Peyer's patch (tissue), 4 donors: ENCODE measurements at regions not wholly inside any gene's neighbourhood (a gene's known extent, or its start where the extent isn't known, plus 50 kb on each side); places are given as distances from the start of the nearest gene placed in this dataset.

Experiments
- DNase-seq, 3 donors: peaks; one replicate each; pipeline ENCODE4 v3.0.0-alpha.2; 2017 to 2019
- H3K27ac ChIP-seq, 4 donors: fragments of 200-600 bp; sonication (generic); one replicate each; pipeline ENCODE4 v1.5.1; 2016 to 2019
- H3K27me3 ChIP-seq, 2 donors: fragments of 200-600 bp; sonication (generic); one replicate each; pipeline ENCODE4 v1.5.1; 2019
- H3K36me3 ChIP-seq, 3 donors: fragments of 200-600 bp; sonication (generic); one replicate each; pipeline ENCODE4 v1.5.1; 2016 to 2019
- H3K4me1 ChIP-seq, 4 donors: fragments of 200-600 bp; sonication (generic); one replicate each; pipeline ENCODE4 v1.5.1; 2016 to 2019
- H3K4me3 ChIP-seq, 4 donors: fragments of 200-600 bp; sonication (generic); 1 replicate in 3 of 4; 2 replicates in 1 of 4; pipeline ENCODE4 v1.5.1; 2016 to 2019; ENCODE audit warnings: mild to moderate bottlenecking in 1 of 4
- H3K9me3 ChIP-seq, 4 donors: fragments of 200-600 bp; sonication (generic); one replicate each; pipeline ENCODE4 v1.5.1; 2016 to 2019; ENCODE audit warnings: mild to moderate bottlenecking in 1 of 4
- CTCF ChIP-seq, 6 experiments: fragments of 450-650 bp in 4 of 6; fragments of 200-600 bp in 2 of 6; sonication (generic) in 1 of 6; IDR thresholded peaks; one replicate each; pipeline ENCODE4 v1.5.1; 2017 to 2019; ENCODE audit warnings: antibody characterized with exemption in 6 of 6, mild to moderate bottlenecking in 3 of 6, moderate library complexity in 1 of 6
- POLR2A ChIP-seq, 2 donors: fragments of 450-650 bp; IDR thresholded peaks; one replicate each; pipeline ENCODE4 v1.5.1; 2017; ENCODE audit warnings: antibody characterized with exemption in 2 of 2, mild to moderate bottlenecking in 2 of 2, moderate library complexity in 2 of 2

- Histone ChIP-seq H3K4me3 (no peak overlapping the region), H3K4me1 (no peaks in the 10 kb centered on the region), H3K36me3 (no peaks in the 10 kb centered on the region), H3K9me3 (no peaks in the 10 kb centered on the region), H3K27ac (no peak overlapping the region), H3K27me3 (no peaks in the 10 kb centered on the region)
- DNase-seq: no peak
- TF ChIP-seq POLR2A (IDR thresholded peaks at IDR 0.05) (no peak), CTCF (IDR thresholded peaks at IDR 0.05) (no peak)
These were observed 124.2 kb downstream of the INHBA start for GRCh38 chr7:41578700-41579099.

DNA sequence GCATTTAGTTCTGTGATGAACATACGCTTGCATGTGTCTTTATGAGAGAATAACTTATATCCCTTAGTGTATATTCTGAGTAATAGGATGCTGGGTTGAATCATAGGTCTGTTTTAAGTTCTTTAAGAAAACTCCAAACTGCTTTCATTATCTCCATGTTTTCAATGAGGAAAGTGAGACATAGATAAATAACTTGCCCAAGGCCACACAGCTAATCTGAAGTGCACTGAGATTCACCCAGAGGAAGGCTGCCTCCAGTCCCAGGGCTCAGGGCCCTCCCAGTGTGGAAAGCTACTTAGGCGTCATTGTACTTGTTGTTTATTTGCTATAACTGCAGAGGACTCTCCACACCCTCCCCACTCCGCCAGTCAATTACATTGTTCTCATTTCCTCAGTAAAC, 126.7 kb downstream of the INHBA start:
- Histone ChIP-seq H3K36me3 (no peaks in the 10 kb centered on the region), H3K27me3 (no peaks in the 10 kb centered on the region)
- no peak for TF ChIP-seq POLR2A (IDR thresholded peaks at IDR 0.05)
- TF ChIP-seq CTCF (IDR thresholded peaks at IDR 0.05): no peak

DNA sequence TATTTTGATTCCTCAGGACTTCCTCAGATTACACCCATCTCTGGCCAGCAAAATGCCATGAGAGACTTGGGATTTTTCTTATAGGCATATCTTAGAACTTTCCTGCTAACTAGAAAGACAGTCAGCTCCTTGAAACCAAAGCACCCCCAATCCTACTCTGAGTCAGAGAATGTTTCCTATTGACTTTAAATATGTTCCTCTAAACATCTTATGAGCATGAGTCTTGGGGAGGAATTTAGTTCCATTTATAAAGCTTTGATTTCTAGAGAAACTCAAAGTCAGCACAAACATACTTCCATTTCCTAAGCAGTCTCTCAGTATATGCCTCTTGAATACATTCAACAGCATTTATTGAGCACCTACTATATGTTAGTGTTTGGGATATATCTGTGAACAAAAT, 128.5 kb downstream of the INHBA start:
- Histone ChIP-seq H3K9me3 (no peaks in the 10 kb centered on the region), H3K4me3 (no peak overlapping the region), H3K27ac (no peak overlapping the region), H3K27me3 (no peaks in the 10 kb centered on the region), H3K36me3 (no peaks in the 10 kb centered on the region), H3K4me1 (no peaks in the 10 kb centered on the region)
- TF ChIP-seq POLR2A (IDR thresholded peaks at IDR 0.05) (no peak), CTCF (IDR thresholded peaks at IDR 0.05) (no peak)
- DNase-seq: no peak

More for the DNA sequence above, 126.7 kb downstream of the INHBA start:
- H3K4me1 ChIP-seq: no peaks in the 10 kb centered on the region
- DNase-seq: no peak
- H3K9me3 ChIP-seq: no peaks in the 10 kb centered on the region
- H3K4me3 ChIP-seq: no peak overlapping the region
- H3K27ac ChIP-seq: no peak overlapping the region

DNA sequence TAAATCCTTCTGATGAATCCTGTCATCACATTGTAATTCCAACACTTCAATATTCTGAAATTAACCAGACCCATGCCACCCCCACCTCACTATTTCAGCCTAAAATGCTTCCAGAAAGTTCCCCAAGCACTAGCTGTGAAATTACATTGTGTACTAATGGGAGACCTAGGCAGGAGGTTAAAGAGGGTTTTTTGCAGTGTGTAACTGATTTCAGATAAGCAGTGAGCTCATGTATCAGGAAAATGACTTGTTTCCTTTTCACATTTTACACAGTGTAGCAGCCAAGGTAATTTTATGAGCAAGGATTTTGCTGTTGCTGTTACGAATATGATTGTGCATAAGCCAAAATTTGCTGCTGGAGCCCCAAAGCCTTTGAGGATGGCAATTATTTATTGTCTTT, 129.0 kb downstream of the INHBA start:
- H3K27me3 ChIP-seq: no peaks in the 10 kb centered on the region
- H3K4me3 ChIP-seq: no peak overlapping the region
- no peak overlapping the region for H3K27ac ChIP-seq
- no peaks in the 10 kb centered on the region for H3K9me3 ChIP-seq
- no peaks in the 10 kb centered on the region for H3K36me3 ChIP-seq
- no peaks in the 10 kb centered on the region for H3K4me1 ChIP-seq
- TF ChIP-seq POLR2A (IDR thresholded peaks at IDR 0.05) (no peak), CTCF (IDR thresholded peaks at IDR 0.05) (no peak)
- DNase-seq: no peak

DNA sequence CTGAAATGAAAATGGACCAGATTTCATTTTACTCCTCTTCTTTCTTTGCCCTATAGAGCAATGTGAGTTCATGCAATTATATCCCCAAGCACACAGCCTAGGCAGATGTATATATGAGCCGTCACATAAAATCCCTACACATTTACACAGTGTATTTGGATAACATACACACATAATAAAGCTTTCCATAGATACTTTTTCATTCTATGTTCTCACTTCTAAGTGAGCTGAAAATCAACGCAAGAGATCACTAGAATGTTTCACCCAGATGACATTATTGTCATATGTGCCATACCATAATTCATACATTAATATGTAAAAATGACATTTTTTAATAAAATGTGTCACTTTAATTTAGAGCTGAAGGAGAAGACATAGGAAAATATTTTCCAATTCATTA, 129.4 kb downstream of the INHBA start:
- TF ChIP-seq CTCF (IDR thresholded peaks at IDR 0.05) (no peak), POLR2A (IDR thresholded peaks at IDR 0.05) (no peak)
- H3K4me3 ChIP-seq: no peak overlapping the region
- H3K9me3 ChIP-seq: no peaks in the 10 kb centered on the region
- no peak overlapping the region for H3K27ac ChIP-seq
- no peaks in the 10 kb centered on the region for H3K27me3 ChIP-seq
- no peaks in the 10 kb centered on the region for H3K36me3 ChIP-seq
- H3K4me1 ChIP-seq: no peaks in the 10 kb centered on the region
- DNase-seq: no peak

- no peak overlapping the region for H3K27ac ChIP-seq
- TF ChIP-seq CTCF (IDR thresholded peaks at IDR 0.05): no peak
- no peak for TF ChIP-seq POLR2A (IDR thresholded peaks at IDR 0.05)
- no peaks in the 10 kb centered on the region for H3K36me3 ChIP-seq
- H3K9me3 ChIP-seq: no peaks in the 10 kb centered on the region
- H3K4me1 ChIP-seq: no peaks in the 10 kb centered on the region
- no peak overlapping the region for H3K4me3 ChIP-seq
- H3K27me3 ChIP-seq: no peaks in the 10 kb centered on the region
- DNase-seq: no peak
These were observed 129.9 kb downstream of the INHBA start for GRCh38 chr7:41573015-41573414.
